NT2/D1 (cell line): ENCODE measurements at regions not wholly inside any gene's neighbourhood (a gene's known extent, or its start where the extent isn't known, plus 50 kb on each side); places are given as distances from the start of the nearest gene placed in this dataset.

Experiments
- YY1 ChIP-seq: IDR thresholded peaks from 2 replicates; pipeline ENCODE4 v1.6.1; 2011; ENCODE audit not compliant: insufficient read length, insufficient read depth
- ZNF274 ChIP-seq: IDR thresholded peaks from 2 replicates; pipeline ENCODE4 v1.6.1; 2011; ENCODE audit warnings: mild to moderate bottlenecking, low read depth, low read length

- TF ChIP-seq ZNF274 (no peak), YY1 (no peak)
Measured at GRCh38 chr3:8157640-8158039, 344.0 kb upstream of the LMCD1 start.
